ENCODE measurements at regions not wholly inside any gene's neighbourhood (a gene's known extent, or its start where the extent isn't known, plus 50 kb on each side); places are given as distances from the start of the nearest gene placed in this dataset.
A peak's percentile ranks its signal among the peaks of the same experiment; 100 is the strongest.

- no peak for DNase-seq (ENCODE audit: low spot score)
Measured at GRCh38 chr15:68871507-68871906, 50.8 kb upstream of the ANP32A start.

GRCh38 chr15:68874788-68875187 is 54.1 kb upstream of the ANP32A start:
- no peak for DNase-seq (ENCODE audit: low spot score)

- DNase-seq (ENCODE audit: low spot score): peak; percentile 83
Measured at GRCh38 chr15:68875377-68876116, 54.8 kb upstream of the SPESP1 start.

GRCh38 chr15:68877626-68878025 is 52.7 kb upstream of the SPESP1 start:
- no peak for DNase-seq (ENCODE audit: low spot score)

GRCh38 chr15:68880382-68880781 is 49.9 kb upstream of the SPESP1 start:
- DNase-seq (ENCODE audit: low spot score): no peak
